ENCODE measurements at regions not wholly inside any gene's neighbourhood (a gene's known extent, or its start where the extent isn't known, plus 50 kb on each side); places are given as distances from the start of the nearest gene placed in this dataset.
"Not testable (repeated sequence)": the region's sequence is repeated elsewhere in the genome, so short reads cannot be mapped to it uniquely, and the experiment has no call there.

DNA sequence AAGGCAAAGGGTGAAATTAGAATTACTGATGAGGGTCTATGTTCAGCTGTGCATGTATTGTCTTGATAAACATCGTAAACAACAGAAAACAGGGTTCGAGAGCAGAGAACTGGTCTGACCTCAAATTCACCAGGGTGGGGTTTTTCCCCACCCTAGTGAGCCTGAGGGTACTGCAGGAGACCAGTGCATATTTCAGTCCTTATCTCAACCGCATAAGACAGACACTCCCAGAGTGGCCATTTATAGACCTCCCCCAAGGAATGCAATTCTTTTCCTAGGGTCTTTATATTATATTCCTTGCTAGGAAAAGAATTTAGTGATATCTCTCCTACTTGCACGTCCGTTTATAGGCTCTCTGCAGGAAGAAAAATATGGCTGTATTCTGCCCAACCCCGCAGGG lies 257.0 kb upstream of the OSR1 start:
- DNase-seq (ENCODE audit: extremely low read depth, low read depth), result not testable (repeated sequence)

DNA sequence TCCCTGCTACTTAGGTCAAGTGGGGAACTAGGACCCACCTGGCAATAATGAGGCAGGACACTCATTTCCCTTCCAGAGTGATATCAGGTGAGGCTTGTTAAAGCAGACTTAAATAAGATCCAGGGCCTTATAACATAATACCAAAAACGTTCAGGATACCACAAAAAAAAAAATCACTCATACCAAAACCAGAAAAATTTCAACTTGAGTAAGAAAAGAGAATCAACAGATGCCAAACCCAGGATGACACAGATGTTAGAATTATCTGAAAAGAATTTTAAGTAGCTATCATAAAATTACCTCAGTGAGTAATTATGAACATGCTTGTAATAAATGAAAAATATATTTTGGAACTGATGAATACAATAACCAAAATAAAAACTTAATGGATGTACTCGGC lies 255.6 kb upstream of the OSR1 start:
- no peak for DNase-seq (ENCODE audit: extremely low read depth, low read depth)

DNA sequence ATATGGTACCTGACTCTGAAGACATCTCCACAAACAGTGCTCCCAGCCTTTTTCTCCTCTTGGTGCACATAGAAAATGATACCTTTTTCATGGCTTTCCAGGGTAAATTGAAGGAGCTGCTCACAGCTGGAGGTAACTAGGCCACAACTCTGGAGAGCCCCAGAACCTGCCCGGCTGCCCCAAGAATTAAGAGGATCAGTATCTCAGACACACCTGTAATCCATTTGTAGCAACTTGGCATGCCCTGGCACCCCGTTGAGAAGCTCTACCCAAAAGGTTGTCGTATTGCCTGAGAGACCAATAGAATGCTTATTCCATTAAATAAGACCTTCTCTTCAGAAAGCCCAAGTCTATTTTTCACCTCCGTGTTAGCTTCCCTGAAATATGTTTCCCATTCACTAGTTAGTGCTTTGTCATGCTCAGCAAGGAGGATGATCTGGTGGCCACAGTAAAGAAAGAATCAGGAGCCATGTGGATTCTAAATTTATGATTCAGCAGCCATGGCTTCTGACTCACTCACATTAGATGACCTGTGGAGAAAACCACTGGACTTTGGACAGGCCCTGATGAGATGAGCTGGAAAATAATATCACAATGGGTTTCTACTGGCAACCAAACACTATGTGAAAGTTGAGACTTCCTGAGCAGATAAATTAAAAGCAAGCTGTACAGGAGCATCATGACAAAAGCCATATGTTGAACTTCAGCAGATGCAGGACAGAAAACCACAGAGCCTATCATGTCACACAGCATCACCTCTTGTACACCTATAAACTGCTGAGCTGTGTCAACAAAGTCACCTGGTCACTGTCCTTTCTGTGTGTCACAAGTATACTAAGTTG lies 253.3 kb upstream of the OSR1 start:
- DNase-seq (ENCODE audit: extremely low read depth, low read depth), result peak; percentile 8

DNA sequence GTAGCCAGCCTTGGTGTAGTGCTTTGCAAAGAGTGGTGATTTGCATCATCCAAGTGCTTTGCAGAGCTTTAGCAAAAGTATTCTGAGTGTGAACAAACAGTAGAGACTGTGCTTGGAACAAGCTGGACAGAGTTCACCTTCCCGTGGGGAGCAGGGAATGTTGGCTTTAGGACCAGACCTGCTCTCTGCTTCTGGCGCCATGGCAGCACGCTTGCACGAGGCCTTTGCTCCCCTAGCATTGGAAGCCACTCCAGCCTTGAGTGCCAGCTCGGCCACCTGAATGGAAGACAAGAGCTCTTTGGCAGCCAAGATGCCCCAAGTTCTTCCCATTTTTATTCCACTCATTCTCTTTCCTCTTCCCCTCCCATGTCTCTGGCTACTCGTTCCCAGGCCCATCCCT lies 250.8 kb upstream of the OSR1 start:
- DNase-seq (ENCODE audit: extremely low read depth, low read depth), result no peak

DNA sequence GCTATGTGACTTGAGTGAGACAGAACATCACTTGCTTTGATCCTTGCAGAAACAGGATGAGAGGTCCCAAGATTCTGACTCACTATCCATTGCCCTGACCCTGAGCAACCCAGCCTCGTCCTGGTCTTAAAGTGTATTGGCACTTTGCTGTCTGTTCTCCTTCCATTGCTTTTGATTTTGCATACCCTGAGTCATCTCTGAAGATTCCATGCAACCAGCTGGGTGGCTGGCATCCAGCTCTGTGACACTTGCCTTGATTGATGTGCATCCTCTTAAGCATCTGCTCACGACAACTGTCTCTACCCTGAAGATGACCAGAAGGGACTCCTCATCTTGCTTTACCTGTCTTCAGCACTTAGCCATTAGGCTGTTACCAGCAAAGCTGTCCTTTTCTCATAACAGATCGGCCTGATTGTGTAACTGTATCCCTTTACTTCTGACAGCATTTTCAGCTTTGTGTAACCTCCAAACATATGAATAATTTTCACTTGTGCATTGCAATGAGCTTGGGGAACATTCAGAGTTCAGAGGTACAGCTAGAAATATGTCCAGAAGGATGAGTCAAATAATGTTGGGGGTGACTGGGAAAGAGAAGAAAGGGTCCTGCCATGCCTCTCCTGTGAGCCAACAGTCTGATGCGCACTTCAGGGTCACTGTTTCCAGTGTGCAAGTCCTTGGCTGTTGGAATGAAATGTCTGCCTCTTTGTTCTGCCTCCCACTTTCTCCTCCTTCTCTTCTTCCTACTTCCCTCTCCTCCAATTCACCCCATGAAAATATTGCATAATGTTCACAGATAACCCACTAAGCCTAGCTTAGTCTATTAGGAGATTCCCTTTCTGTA lies 249.7 kb upstream of the OSR1 start:
- no peak for DNase-seq (ENCODE audit: extremely low read depth, low read depth)

DNA sequence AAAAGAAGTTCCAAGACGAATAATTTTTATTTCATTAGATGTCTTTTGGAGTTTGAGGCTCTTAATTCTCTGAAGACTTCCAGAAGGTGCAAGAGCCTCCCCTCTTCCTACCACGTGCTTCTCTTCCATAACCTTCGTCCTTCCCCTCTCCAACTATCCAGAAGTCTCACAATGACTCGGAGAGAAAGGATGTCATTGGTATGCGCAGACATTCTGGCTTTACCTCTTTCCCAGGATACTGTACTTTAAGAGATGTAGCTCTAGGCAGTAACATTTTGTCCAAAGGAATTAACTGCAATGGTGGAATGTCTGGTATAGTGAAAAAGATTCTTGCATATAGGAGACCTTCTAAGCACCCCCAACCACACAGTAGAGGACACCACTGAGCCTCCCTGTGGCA lies 249.0 kb upstream of the OSR1 start:
- no peak for DNase-seq (ENCODE audit: extremely low read depth, low read depth)

DNA sequence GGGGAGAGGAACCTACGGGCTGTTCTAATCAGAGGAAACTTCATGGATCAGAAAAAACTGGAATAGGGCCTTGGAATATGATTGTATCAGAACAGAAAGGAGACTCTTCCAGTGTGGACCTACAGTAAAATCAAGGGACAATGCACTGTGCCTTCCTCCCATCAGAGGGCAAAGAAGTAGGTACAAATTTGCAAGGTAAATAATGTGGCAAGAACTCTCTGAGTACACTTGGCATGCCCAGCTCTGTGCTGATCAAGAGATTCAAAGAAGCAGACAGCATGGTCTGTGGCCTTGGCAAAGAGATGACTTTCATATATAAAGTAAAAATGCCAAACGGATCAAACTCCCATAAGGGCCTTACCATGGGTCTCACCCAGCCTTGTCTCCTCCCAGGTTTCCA lies 242.6 kb upstream of the OSR1 start:
- DNase-seq (ENCODE audit: extremely low read depth, low read depth), result no peak

DNA sequence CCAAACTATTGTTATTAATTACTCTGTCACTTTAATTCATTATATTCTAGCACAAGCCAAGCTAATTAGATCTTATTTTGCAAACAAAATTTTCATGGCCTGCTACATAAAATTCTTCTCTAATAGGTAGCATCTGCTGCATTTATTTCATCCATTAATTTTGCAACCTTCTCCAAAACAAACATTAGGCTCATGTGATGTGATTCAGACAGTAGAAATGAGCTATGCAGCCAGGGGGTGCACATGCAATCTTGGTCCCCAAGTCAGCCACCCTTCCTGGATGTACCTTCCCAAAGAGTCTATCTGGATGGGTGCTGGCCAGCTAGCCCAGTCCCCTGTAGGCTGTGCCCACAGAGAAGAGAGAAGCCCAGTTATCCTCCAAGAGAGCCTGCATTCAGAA lies 242.1 kb upstream of the OSR1 start:
- DNase-seq (ENCODE audit: extremely low read depth, low read depth), result no peak

DNA sequence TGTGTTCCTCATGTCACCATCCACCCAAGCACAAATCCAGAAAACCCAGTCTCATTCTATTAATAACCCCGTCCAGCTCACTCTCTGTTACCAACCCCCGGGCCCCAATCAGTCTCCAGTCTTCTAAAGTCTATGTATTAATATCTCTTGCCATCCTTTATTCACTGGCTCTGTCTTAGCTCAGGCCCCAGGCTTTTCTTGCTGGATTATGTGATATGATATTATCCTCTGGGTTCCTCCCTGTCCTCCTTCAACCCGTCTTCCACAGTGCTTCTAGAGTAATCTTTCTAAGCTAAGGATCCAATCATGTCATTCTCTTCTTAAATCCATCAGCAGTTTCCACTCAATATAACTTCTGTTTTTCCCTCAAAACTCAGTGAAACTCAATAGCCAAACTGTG lies 240.5 kb upstream of the OSR1 start:
- no peak for DNase-seq (ENCODE audit: extremely low read depth, low read depth)

DNA sequence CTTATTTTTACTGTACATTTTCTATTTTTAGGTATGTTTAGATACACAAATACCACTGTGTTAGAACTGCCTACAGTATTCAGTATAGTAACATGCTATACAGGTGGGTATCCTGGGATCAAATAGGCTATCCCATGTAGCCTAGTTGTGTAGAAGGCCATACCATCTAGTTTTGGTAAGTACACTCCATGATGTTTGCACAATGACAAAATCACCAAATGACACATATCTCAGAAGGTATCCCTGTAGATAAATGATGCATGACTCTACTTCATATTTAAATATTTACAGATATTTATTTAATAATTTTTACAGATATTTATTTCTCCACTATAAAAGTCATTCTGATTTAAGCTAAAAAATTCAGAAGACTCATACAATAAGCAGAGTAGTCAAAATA lies 233.8 kb upstream of the OSR1 start:
- no peak for DNase-seq (ENCODE audit: extremely low read depth, low read depth)

DNA sequence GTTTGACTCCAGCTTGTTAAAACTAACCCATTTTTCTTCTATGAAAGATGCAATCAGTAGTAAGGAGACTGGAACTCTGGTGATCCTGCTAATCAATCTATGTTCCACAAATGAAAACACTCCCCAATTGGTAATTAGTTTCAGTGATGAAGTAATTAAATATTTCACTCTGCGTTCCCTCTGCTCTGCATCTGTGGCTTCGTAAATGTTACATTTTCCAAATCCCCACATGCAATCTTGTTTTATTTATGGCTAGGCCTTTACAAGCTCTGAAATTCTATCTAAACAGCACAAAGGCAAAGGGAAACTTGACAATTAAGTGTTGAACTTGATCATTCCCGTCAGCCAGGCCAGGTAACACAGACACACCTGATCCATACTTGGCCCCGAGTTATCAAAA lies 231.4 kb upstream of the OSR1 start:
- no peak for DNase-seq (ENCODE audit: extremely low read depth, low read depth)

DNA sequence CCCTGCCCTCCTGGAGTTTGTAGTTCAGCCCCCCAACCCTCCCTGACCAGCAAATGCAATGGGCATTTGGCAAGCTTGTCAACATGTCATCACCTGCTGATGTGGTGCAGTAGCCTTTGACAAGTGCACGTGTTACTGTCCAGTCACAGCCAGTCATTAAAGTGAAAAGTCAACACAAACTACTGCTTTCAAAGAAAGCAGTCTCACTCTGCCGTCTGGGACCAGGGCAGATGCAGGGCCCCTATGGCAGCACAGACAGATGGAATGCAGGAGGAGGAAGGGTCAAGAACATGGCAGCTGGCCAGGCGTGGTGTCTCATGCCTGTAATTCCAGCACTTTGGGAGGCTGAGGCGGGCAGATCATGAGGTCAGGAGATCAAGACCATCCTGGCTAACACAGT lies 222.4 kb upstream of the OSR1 start:
- DNase-seq (ENCODE audit: extremely low read depth, low read depth), result no peak

DNA sequence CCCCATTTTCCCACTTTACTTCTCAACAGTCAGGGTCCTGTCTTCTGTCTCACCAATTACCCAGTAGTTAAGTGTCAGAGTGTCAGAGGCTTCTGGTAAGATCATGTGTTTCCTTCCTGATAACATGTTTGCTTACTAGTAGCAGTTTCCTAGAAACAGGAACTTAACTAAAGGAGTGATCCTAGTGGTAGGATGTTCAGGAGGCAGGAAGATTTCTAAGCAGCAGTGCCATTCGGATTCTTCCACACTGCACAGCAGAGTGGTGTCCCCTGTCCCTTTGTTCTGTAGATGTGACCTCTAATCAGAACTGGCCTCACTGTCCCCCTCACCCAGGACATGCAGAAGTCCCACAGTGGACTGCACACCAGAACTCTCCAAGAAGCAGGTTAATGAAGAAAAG lies 221.8 kb upstream of the OSR1 start:
- DNase-seq (ENCODE audit: extremely low read depth, low read depth), result no peak

DNA sequence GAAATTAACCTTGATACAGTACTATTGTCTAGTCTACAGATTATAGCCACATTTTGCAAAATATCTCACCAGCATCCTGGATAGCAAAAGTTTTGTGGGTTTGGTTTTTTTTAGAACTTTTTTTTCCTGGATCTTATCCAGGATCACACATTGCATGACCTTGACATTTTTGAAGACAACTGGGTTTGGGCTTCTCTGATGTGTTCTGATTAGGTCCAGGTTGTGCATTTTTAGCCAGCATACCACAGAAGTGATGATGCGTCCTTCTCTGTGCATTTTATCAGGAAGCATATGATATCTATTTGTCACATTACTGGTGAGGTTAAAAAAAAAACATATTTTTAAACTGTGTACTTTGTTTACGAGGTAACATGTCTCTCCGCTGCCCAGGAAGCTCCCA lies 221.0 kb upstream of the OSR1 start:
- no peak for DNase-seq (ENCODE audit: extremely low read depth, low read depth)

DNA sequence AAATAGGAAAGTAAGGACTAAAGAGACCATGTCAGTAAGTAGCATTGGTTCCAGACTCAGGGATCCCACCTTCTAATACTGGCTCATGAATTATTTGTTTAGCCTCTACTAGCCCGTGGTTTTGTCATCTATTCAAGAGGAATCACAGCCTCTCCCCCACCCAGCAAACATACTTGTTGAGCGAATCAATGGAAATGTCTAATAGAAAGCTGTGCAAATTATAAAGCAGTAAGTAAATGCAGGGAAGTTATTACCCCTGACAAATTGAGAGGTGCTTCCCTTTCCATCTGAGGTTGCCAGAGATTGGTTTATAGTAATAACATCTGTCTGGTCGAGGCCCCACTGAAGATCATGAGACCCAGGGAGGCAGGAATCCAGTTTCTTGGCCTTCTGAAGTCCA lies 219.3 kb upstream of the OSR1 start:
- no peak for DNase-seq (ENCODE audit: extremely low read depth, low read depth)

DNA sequence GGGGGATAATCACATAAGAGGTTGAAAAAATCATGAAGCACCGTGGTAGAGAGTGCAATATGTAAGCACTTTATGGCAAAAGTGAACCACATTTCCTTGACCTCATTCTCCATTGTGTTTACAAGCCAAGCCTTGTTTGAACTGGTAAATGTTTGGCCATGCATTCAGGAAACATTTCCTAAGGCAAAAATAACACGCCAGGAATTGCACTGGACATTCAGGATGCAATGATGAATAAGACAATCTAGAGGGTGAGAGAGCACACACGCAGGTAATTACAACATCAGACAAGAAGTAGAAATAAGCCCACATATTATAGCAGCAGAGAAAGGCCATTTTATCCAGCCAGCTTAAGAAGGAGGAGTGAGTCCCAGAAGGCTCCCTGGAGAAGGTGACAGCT lies 218.0 kb upstream of the OSR1 start:
- no peak for DNase-seq (ENCODE audit: extremely low read depth, low read depth)

DNA sequence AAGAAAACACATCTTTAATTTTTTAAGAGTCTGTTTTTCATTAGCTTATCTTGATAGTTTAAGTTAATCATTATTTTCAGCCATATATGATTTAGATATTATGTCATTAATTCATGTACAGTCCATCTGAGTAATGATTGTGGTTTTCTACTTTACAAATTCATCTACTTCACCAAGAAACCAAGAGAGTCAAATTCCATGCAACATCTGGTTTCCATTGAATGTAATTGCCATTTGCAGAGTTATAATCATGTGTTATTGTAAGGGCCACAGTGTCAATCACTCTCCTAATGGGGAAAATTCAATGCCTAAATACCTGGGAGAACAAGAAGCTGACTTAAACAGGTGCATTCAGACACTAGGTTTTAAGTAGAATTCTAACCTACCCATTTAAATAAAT lies 217.2 kb upstream of the OSR1 start:
- no peak for DNase-seq (ENCODE audit: extremely low read depth, low read depth)

DNA sequence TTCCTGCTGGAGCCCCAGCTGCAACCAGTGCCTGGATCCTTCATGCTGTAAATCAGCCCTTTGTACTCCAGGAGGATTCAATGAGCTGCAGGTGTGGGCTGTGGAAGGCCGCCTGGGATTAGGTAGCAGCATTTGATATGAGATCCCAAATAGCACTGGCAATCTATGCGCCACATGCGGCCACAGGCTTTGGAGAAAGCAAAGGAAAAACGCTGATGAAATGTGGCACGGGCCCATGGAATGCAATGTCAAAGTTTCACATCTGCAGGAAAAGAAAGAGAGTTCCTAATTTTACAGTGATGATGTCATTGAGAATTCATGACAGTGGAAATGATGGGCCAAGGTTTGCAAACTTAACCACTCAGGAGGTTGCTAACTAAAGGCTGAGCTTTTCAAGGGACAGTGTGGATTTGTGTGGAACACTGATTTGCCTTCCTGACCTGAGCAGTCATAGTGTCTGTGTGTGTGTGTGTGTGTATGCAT lies 216.4 kb upstream of the OSR1 start:
- no peak for DNase-seq (ENCODE audit: extremely low read depth, low read depth)

DNA sequence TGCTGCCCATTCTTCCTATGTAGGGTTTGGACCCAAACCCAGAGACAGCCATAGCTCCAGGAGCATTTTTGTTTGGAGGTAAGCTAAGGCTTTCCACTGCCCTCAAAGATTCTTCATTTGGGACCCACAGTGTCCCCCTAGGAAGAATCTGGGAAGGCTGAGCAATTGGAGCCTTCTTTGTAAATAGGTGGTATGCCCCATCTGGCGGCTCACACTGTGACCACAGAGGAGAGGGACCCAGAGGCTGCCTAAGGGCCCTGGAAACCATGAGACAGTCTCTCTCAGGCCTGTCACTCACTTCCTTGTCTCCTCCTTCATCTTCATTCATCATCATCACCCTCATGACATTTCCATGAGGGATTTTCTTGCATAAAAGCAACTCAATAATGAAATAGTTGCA lies 215.4 kb upstream of the OSR1 start:
- no peak for DNase-seq (ENCODE audit: extremely low read depth, low read depth)

DNA sequence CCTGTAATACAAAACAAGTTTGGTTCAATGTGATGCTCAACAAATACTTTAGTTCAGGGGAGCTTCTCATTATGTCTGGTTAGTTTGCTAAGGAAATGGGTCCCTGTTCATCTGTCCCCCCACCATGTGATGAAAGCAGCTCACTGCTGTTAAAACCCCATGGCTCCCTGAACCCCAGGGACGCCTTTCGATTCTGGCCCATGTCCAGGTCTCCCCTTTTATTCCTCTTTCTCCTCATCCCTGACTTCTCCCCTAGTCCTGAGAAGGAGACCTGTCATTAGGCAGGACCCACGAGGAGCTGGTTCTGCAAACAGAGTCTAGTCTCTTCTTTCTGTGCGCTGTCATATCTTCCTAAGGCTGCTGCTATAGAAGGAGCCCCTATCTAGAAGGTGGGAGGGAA lies 213.3 kb upstream of the OSR1 start:
- no peak for DNase-seq (ENCODE audit: extremely low read depth, low read depth)

DNA sequence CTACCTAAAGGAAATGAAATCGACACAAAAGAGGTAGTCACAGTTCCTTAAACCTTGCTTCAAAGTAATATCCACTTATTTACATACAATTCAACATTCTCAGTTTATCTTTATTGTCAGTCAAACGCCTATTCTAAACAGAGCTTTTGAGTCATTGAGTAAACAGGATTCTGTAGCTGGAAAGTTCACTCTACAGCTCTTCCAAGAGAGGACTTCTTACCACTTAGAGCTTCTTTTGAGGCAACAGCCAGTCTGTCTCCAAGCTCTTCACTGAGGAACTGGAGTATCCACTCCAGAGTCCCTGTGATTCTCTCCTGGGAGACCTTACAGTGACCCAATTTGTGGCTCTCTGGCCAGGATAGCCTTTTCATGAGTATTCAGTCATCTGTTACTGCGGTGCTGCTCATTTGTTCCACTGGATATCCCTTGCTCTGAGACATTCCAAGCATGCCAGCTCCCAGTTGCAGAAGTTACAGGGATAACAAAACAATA lies 210.9 kb upstream of the OSR1 start:
- no peak for DNase-seq (ENCODE audit: extremely low read depth, low read depth)

DNA sequence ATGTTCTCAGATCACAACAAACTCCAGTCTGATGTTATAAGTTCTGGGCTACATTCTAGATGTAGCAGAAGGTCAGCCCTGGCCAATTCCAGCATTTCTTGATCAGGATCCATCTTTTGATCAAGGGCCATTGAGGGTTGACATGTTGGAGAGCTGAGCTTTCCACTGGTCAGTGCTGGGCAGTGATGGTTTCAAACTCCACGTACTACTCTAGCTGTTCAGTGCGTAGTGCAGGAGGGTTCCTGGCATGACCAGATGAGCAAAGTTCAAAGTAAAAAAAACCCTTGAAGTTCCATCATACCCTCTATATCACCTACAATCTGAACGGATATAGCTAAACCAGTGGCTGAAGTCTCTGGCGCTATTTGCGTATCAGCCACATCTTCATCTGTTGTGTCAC lies 210.4 kb upstream of the OSR1 start:
- no peak for DNase-seq (ENCODE audit: extremely low read depth, low read depth)

Data from NCI-H460 (cell line).